NCI-H187 treated with DMSO at 0.1 percent for 48 hours (cell line): ENCODE measurements at regions not wholly inside any gene's neighbourhood (a gene's known extent, or its start where the extent isn't known, plus 50 kb on each side); places are given as distances from the start of the nearest gene placed in this dataset.
"Not testable (repeated sequence)": the region's sequence is repeated elsewhere in the genome, so short reads cannot be mapped to it uniquely, and the experiment has no call there.

Experiments used
- DNase-seq: peaks from one replicate; lab custom pipeline; 2025; lab: John Stamatoyannopoulos, UW

GRCh38 chr17:36695710-36696109, 94.3 kb downstream of the MRM1 start:
- DNase-seq: not testable (repeated sequence)

- DNase-seq: no peak
Observed at GRCh38 chr17:36696805-36697204, 95.4 kb downstream of the MRM1 start.

DNA sequence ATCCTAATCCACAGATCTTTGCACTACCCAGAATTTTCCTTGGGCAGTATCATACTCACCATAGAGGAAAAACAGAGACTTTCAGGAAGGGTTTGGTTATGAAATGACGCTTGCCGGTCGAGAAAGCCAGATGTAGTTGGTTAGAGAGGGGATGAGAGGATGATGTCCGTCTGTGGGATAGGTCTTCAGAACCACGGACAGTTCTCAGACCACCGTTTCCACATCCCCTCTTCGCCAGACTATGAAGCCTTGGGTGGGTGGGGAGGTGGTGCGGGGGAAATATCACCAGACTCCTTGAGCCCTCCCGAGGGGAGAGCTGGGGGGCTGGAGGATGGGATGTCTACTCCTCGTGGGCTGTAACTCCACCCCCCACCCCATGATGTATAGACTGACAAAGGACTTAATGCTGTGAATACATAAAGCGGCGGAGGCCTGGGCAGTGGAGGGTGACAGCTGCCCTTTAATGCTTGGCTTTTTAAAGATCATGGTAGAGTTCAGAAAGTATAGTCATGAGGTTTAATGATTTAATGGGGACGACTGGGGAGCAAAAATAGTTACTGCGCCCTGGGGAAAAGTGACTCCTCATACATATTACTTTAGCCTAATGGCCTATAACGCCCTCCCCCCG, 96.6 kb downstream of the MRM1 start:
- DNase-seq: no peak

DNA sequence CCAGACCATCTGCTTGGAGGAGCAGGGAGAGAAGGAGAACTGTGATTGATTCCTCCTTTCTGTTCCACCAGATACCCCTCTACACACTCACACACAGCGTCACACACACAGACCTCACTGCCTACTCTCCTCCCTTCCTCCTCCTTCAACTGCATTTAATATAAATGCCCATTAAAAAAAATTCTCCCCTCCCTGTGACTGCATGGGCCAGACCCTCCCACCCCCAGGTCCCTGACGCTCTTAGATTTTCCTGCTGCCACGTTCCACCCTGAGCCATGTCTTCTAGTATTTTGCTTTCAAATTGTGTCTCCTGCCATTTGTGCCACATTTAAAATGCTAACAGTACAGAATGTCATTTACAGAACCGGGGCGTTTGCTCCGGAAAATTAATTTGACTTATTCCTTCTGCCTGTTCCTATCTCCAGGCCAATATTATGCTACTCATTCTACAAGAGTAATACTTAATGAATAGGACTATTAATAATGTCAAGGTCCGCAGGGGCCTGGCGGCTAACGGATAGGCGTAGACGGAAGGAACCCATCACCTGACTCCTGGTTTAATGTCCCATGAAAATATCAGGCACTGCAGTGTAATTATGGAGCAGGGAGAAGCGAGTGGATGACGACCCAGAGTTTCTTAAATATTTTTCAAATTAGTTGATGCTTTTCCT, 100.2 kb downstream of the MRM1 start:
- DNase-seq: no peak

GRCh38 chr17:36702636-36703035, 101.3 kb downstream of the MRM1 start:
- no peak for DNase-seq

DNA sequence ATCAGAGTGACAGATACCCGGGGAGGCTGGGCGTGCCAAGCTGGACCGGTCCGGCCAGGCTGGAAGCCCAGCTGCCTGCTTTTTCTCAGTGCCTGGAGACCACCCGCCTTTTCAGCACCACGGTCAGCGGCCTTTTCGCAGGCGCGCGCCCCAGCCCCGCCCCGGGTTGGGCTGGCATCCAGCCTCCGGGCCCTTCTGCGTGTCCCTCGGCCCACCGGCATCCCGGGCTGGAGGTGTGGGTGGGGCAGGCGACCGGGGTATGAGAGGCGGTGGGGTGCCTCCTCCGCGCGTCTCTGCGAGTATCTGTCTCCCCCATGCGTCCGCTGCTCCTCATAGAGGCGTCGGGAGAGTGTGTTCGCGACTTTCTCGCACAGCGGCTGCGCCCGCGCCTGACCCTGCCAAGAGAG, 102.5 kb downstream of the MRM1 start:
- no peak for DNase-seq

- DNase-seq: no peak
Observed at GRCh38 chr17:36705283-36705795, 104.0 kb downstream of the MRM1 start.

GRCh38 chr17:36705874-36706731, 104.7 kb downstream of the MRM1 start:
- DNase-seq: no peak

DNA sequence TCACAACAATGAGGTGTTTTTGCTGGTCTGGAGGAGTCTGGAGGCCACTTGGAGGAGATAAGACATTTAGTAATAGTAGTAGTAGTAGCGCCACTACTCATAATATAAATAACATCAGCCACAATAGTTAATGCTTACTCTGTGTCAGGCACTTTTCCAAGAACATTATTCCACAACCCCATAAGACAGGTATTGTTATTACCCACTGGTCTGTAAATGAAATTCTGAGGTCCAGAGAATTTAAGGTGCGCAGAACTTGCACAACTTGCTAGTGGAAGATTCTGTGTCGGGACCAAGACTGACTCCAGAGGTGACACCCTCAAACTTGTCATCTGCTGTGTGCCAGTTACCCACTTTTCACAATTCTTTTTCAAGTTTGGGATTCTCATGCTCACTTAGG, 106.5 kb downstream of the MRM1 start:
- DNase-seq: no peak

GRCh38 chr17:36714789-36715188, 113.4 kb downstream of the MRM1 start:
- no peak for DNase-seq

DNA sequence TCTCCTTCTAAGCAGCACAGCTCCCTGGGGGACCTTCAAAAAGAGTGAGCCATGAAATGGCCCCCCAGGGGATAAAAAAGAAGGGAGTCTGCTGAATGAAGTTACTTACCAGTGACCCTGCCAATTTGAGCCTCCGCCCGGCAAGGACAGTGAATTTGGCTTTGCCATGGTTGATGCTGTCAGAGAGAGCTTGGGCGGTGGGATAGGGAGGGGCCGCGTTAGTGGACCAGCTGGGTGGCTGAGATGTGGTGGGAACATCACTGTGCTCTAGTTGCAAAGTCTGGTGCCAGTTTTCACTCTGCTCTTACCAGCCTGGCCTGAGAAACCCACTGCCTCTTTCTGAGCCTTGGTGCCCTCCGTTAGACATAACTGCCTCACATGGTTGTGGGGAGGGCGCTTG, 114.6 kb downstream of the MRM1 start:
- DNase-seq: no peak

DNA sequence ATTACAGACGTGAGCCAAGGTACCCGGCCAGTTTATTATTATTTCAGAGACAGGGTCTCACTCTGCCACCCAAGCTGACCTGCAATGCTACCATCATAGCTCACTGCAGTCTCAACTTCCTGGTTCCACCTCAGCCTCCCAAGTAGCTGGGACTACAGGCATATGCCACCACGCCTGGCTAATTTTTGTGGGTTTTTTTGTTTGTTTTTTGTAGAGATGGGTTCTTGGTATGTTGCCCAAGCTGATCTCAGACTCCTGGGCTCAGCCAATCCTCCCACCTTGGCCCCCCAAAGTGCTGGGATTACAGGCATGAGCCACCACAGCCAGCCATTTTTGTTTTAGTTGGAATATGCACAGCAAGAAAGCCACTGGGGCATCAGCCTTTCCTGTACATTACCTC, 115.7 kb downstream of the MRM1 start:
- DNase-seq: no peak

- DNase-seq: no peak
Observed at GRCh38 chr17:36720131-36720530, 118.7 kb downstream of the MRM1 start.

DNA sequence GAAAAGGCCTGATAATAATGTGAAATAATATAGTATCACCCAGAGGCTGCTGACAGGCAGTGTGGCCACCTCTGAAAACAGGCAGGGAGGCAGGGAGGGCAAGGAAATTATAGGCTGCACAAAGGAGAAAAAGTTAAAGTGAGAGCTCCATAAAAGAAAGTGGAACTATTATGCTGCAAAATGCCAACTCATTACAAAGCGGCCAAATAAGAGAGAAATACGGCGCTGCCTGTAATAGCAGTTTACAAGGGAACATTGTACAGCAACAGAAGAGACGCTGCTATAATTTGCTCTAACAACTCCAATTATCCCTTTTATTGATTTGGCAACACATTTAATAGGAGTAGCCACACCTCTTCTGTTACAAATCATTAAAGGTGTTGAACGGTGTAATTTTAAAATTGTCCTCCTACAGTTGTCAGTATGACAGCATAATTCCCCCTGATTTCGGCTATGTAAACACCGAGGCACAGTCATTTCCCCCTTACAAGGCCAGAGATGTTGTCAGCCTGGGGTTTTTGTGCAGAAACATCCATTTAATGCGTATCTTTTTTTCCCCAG, 120.3 kb downstream of the MRM1 start:
- no peak for DNase-seq

DNA sequence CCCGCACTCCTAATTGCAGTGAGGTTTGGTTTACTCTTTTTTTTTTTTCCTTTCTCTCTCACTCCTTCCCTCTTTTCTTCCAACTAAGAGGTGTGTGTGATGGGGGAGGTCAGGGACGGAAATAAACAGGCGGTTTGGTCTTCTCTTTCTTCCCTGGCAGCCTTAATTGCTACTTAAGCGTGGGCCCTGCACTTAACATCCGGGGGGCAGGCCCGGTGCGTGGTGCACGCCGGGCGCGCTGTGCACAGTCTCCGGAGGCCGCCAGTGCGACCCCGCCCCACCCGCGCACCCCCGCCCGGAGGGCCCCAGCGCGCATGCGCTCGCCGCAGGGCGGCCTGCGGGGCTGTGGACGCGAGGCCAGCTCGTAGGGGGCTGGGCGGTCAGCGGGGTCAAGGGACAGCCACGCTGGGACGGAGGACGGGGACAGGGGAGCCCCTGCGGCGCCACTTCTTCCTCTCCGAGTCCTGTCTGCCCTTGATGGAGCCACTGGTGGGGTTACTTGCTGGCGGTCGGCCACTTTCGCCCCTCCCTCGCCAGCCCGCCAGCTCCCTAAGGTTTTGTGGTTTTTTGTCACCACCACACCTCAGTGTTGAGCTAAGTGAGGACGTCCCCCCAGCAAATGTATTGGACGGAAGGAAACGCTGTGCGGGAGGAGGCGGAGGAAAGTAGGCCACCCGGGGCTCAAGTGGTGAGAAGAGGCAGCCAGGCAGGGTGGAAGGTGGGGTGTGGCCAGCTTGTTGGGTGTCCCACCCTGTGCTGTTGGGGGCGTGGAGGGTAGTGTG, 120.9 kb downstream of the MRM1 start:
- peak; percentile 35 for DNase-seq

- no peak for DNase-seq
Observed at GRCh38 chr17:36722903-36723263, 121.5 kb downstream of the MRM1 start.

DNA sequence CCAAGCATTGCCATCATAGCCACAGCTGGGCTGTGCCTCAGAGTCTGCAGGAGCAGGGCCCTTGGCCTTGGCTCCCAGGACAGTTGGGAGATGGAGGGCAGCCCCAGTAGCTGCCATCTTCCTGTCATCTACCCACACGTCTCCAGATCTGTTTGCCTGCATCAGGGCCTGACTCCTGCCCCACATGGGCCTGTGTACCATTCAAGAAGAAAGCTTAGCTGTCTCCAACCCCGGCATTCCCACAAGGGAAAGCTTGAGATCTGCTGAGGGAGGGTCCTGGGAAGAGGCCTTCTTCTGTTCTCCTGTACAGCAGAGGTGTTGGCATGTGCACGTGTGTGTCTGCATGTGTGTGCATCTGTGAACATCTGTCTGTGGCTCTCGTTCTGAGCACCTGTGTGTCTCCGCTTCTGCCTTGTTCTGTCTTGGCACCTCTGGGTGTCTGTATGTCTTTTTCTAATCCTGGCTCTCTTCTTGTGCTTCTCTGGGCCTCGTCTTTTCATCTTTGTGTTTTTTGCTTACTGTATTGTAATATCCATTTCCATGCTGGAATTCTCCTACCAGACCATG, 122.2 kb downstream of the MRM1 start:
- DNase-seq: no peak

DNA sequence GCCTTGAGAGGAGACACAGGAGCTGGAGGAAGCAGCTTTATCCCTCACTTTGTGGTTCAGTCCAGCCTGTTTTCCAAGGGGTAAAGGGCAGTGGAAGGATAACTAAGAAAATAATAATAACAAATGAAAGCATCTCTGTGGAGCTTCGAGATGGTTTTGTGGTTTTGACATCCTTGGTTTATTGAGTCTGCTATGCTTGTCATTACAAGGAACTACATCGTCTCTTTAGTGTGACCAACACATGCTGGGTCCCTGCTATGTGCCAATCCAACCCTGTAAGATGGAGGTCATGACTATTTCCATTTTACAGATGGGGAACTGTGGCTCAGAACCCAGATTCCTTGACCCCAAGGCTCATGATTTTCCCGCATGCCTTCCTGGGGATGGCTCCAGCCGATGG, 124.8 kb downstream of the MRM1 start:
- no peak for DNase-seq

DNA sequence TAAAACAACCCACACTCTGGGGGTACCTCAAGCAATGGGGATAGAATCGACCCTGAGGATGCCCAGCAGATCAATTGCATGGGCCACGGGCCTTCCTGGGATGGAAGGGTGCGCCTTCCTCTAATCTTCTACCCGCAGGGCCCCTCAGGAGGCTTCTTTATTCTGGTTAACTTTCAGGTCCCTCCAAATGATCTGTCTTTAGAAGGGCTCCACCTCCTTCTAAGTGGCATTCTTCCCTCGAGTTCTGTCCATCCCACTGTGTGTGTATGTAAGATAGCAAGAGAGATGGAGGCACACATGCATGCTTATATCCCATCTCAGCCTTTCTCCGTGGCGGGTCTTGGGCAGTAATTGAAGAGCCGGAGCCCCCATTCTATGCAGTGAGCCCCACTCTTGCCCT, 125.7 kb downstream of the MRM1 start:
- no peak for DNase-seq

- DNase-seq: no peak
Observed at GRCh38 chr17:36727577-36727976, 126.2 kb downstream of the MRM1 start.
